Kidney tubule cell (primary cell): ENCODE measurements at regions not wholly inside any gene's neighbourhood (a gene's known extent, or its start where the extent isn't known, plus 50 kb on each side); places are given as distances from the start of the nearest gene placed in this dataset.
A peak's percentile ranks its signal among the peaks of the same experiment; 100 is the strongest.
"Not testable (repeated sequence)": the region's sequence is repeated elsewhere in the genome, so short reads cannot be mapped to it uniquely, and the experiment has no call there.

Experiments used
- DNase-seq: peaks from one replicate; pipeline ENCODE4 v3.0.0-alpha.2; 2018; ENCODE audit warnings: low spot score

- no peak for DNase-seq
Observed at GRCh38 chrX:55326985-55327384, 62.3 kb upstream of the PAGE3 start.

DNA sequence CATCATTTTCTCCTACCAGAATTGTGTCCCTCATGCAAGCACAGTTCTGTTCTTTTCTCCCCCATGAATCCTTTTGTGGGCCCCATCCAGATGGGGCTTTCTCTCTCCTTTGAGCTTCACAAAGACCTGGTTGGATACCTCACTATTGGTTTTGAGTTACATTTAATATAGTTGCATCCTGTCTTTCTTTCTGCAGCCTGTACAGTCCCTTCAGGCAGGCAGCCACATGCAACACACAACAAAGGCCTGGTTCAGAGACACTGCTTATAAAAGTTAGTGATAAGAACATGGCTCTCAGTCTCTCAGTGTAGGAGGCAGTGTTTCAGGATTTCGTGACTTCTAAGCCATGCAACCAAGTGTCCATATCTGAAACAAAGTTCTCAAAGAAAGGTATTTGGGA is 70.6 kb upstream of the PAGE3 start:
- DNase-seq = no peak

DNA sequence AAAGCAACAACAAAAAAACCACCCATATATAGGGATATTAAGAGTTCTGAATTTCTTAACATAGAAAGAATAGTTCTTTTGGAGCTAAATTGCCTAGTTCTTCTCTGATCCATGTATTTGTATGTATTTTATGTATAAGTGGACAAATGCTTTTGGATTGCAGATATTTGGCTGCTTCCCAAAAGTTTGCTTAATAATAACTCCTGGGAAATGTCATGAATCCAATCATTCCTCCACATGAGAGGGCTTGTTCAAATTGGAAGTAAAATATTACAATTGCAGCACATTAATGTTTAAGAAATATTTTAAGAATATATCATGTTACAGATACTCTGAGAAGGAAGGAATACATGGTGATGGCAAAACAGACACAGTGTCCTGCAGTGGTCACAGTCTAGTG is 71.5 kb upstream of the PAGE3 start:
- DNase-seq = no peak

GRCh38 chrX:55340896-55341433 is 76.2 kb upstream of the PAGE3 start:
- DNase-seq = peak; percentile 2

- DNase-seq = peak; percentile 42
Observed at GRCh38 chrX:55342533-55343501, 78.1 kb upstream of the PAGE3 start.

DNA sequence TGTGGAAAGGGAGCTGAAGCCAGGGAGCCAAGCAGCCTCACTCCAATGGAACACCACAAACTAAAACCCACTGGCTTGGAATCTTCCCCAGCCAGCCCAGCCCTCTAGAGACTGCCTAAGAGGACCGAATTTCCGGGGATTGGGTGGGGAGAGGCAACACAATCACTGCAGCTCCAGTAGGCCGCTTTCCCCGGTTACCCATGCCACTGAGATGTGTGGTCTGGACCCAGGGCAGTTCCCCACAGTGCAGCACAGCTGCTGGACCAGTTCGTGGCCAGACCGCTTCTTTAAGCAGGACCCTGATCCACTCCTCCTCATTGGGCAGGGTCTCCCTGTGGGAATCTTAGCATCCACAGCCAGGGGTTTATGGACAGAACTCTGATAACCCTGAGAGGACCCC is 91.9 kb upstream of the PAGE3 start:
- DNase-seq = no peak

- DNase-seq = no peak
Observed at GRCh38 chrX:55357236-55357635, 92.5 kb upstream of the PAGE3 start.

GRCh38 chrX:55379396-55379795 is 72.5 kb upstream of the MAGEH1 start:
- no peak for DNase-seq

GRCh38 chrX:55389376-55389775 is 62.6 kb upstream of the MAGEH1 start:
- no peak for DNase-seq

- DNase-seq = not testable (repeated sequence)
Observed at GRCh38 chrX:55396836-55397235, 55.1 kb upstream of the MAGEH1 start.
